Endothelial cell of umbilical vein (primary cell): ENCODE measurements at regions not wholly inside any gene's neighbourhood (a gene's known extent, or its start where the extent isn't known, plus 50 kb on each side); places are given as distances from the start of the nearest gene placed in this dataset.

Experiments used
- BruUV-seq: library from RNA; stranded (reverse); fragments of 400-500 nt; replicated peaks from 2 replicates; lab custom pipeline; 2021; lab: Mats Ljungman, UMichigan
- CTCF ChIA-PET: fragments of 300-600, 350-600 bp; sonication (Branson Sonifier 250); formaldehyde crosslinking; loops from one replicate; lab custom pipeline; 2021; ENCODE audit warnings: antibody characterized with exemption, inconsistent platforms; lab: Charles Lee
- POLR2A ChIA-PET: fragments of 300-600, 350-600 bp; sonication (Branson Sonifier 250); formaldehyde crosslinking; loops from one replicate; lab custom pipeline; 2021; ENCODE audit warnings: antibody characterized with exemption, inconsistent platforms; lab: Charles Lee
- DNase-seq: peaks from one replicate; pipeline ENCODE4 v3.0.0-alpha.2; 2011; ENCODE audit warnings: low read depth, low spot score
- FAIRE-seq: peaks from 2 replicates; lab custom pipeline; 2011; peaks lifted over from hg19 to GRCh38; lab: Jason Lieb, UNC
- H2AFZ ChIP-seq: 2 replicates; pipeline ENCODE4 v1.6.0; 2012; ENCODE audit warnings: low read depth, low read length, control low read depth, inconsistent platforms
- H3K27ac ChIP-seq: 2 replicates; pipeline ENCODE4 v1.5.1; 2011; ENCODE audit warnings: low read depth, mild to moderate bottlenecking, control low read depth, low read length, moderate library complexity; ENCODE audit not compliant: insufficient read depth
- H3K27me3 ChIP-seq, 2 experiments: 2 replicates each; pipeline versions ENCODE4 v1.6.0 to v1.6.1; 2011; ENCODE audit warnings: low read length in 2 of 2, mixed read lengths in 1 of 2; ENCODE audit not compliant: control insufficient read depth in 2 of 2, insufficient read depth in 2 of 2
- H3K36me3 ChIP-seq, 2 experiments: 2 replicates in 1 of 2; 3 replicates in 1 of 2; pipeline ENCODE4 v1.5.1; 2011; ENCODE audit warnings: low read length in 2 of 2, mild to moderate bottlenecking in 1 of 2, moderate library complexity in 1 of 2; ENCODE audit not compliant: control insufficient read depth in 2 of 2, insufficient read depth in 2 of 2; ENCODE audit errors: extremely low read depth in 1 of 2
- H3K4me1 ChIP-seq: 3 replicates; pipeline ENCODE4 v1.5.1; 2011; ENCODE audit warnings: mild to moderate bottlenecking, low read length; ENCODE audit not compliant: control insufficient read depth, insufficient read depth; ENCODE audit errors: extremely low read depth
- H3K4me2 ChIP-seq: 2 replicates; pipeline ENCODE4 v1.6.1; 2011; ENCODE audit warnings: low read length, control low read depth, mixed read lengths; ENCODE audit not compliant: insufficient read depth
- H3K4me3 ChIP-seq, 3 experiments: fragments of 200-600 bp in 1 of 3; sonication (generic), shearing (Covaris generic) in 1 of 3; replicated peaks in 1 of 3; 2 replicates each; pipeline ENCODE4 v1.5.1; 2011 to 2016; ENCODE audit warnings: control low read depth in 3 of 3, low read length in 3 of 3, mild to moderate bottlenecking in 2 of 3, inconsistent platforms in 1 of 3, low read depth in 1 of 3, moderate library complexity in 1 of 3; ENCODE audit not compliant: insufficient read depth in 1 of 3
- H3K79me2 ChIP-seq: 2 replicates; pipeline ENCODE4 v1.6.0; 2012; ENCODE audit warnings: low read length, inconsistent platforms; ENCODE audit not compliant: control insufficient read depth, insufficient read depth
- H3K9ac ChIP-seq: replicated peaks from 2 replicates; pipeline ENCODE3; 2011; ENCODE audit warnings: low read length, control low read depth; ENCODE audit not compliant: insufficient read depth; ENCODE audit errors: extremely low read depth
- H3K9me1 ChIP-seq: replicated peaks from 3 replicates; pipeline ENCODE4 v1.6.0; 2011; ENCODE audit warnings: mild to moderate bottlenecking, low read length; ENCODE audit not compliant: control insufficient read depth, insufficient read depth; ENCODE audit errors: extremely low read depth
- H3K9me3 ChIP-seq: replicated peaks from 2 replicates; pipeline ENCODE4 v1.5.1; 2012; ENCODE audit warnings: low read length, inconsistent platforms; ENCODE audit not compliant: control insufficient read depth, insufficient read depth
- H4K20me1 ChIP-seq: replicated peaks from 2 replicates; pipeline ENCODE3; 2011; ENCODE audit warnings: mild to moderate bottlenecking, low read length; ENCODE audit not compliant: control insufficient read depth, insufficient read depth; ENCODE audit errors: extremely low read depth
- EZH2 ChIP-seq: IDR thresholded peaks from 2 replicates; pipeline ENCODE4 v1.6.1; 2012; ENCODE audit warnings: borderline replicate concordance, low read depth, mild to moderate bottlenecking, moderate library complexity, low read length, inconsistent platforms; ENCODE audit not compliant: severe bottlenecking
- FOS ChIP-seq: IDR thresholded peaks from 2 replicates; pipeline ENCODE4 v1.6.1; 2011; ENCODE audit warnings: mild to moderate bottlenecking, low read length, moderate library complexity, borderline replicate concordance; ENCODE audit not compliant: insufficient read depth
- GATA2 ChIP-seq: IDR thresholded peaks from 2 replicates; pipeline ENCODE4 v1.7.0; 2011; ENCODE audit warnings: low read depth, mild to moderate bottlenecking, moderate library complexity, mixed read lengths, low read length; ENCODE audit not compliant: insufficient read length, insufficient read depth
- JUN ChIP-seq: IDR thresholded peaks from 2 replicates; pipeline ENCODE4 v1.6.1; 2011; ENCODE audit warnings: borderline replicate concordance, low read depth; ENCODE audit not compliant: insufficient read length, insufficient read depth
- MAX ChIP-seq: IDR thresholded peaks from 2 replicates; pipeline ENCODE4 v1.6.1; 2011; ENCODE audit not compliant: insufficient read depth, insufficient read length
- MYC ChIP-seq: IDR thresholded peaks from one replicate; pipeline ENCODE4 v1.6.1; 2011; ENCODE audit warnings: mild to moderate bottlenecking, low read depth, low read length
- POLR2A ChIP-seq: IDR thresholded peaks from 2 replicates; pipeline ENCODE4 v1.6.1; 2012; ENCODE audit warnings: low read depth, mild to moderate bottlenecking, control low read depth, low read length
- POLR2AphosphoS5 ChIP-seq: IDR thresholded peaks from 2 replicates; pipeline ENCODE4 v1.6.1; 2012; ENCODE audit warnings: low read depth, mild to moderate bottlenecking, control low read depth, low read length, moderate library complexity; ENCODE audit not compliant: insufficient read depth
- dilution Hi-C: fragments of 300-500 bp; cut with MboI; formaldehyde crosslinking; loops from one replicate; pipeline ENCODE4 v1.15.0; 2019; ENCODE audit warnings: low sequenced_read_pairs; ENCODE audit not compliant: extremely low pct_ligation_motif_present
- intact Hi-C: fragments of 100-400 bp; cut with micrococcal nuclease; formaldehyde crosslinking; loops from one replicate; pipeline ENCODE4 v1.10.0; 2022
- TF ChIP-seq, protein P1 (sequence below), 2 donors: IDR thresholded peaks; 1 replicate in 1 of 2; 2 replicates in 1 of 2; pipeline ENCODE4 v1.5.1; 2011; ENCODE audit warnings: low read length in 2 of 2, mild to moderate bottlenecking in 2 of 2, moderate library complexity in 2 of 2, control low read depth in 1 of 2, inconsistent platforms in 1 of 2, low read depth in 1 of 2; ENCODE audit not compliant: insufficient read depth in 1 of 2; ENCODE audit errors: extremely low read depth in 1 of 2

DNA sequence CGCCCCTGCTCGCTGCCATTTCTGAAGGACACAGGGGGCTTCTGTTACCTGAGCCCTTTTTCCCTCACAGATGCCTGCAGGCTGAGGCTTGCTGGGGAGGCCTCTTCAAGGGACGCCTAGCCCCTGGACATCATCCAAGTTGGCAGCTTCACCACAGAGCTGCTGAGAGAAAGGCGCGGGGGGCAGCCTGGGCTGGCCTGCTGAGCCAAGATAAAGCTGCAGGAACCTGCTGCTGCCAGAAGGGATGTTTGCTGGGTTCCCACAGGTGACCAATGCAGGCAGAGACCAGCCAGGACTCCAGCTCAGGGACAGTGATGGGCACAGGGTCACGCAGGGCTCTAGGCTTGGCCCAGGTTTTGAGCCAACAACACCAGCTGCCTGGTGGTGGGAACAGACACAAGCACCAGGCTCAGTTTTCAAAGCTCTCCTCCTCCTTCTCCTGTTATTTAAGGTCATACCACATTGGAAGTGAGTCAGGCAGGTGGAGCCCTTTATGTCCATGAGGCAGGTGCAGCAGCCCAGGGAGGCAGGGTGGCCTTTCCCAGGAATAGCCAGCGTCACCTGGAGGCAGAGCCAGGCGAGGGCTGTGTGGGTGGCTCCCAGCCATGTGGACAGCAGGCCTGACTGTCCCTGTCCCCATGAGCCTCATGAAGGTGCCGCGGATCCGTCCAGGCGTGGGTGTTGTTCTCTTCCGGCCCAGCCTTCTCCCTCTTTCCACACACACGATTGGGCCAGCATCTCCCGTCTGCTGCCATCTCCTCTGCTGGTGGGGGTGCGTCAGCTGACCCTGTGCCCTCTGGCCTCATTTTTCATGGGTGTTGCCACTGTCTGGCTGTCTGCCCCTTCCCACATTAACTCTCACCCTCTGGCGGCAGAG is 515.5 kb upstream of the MYT1L start:
- H3K79me2 ChIP-seq: no peaks in the 10 kb centered on the region
- no peak overlapping the region for H2AFZ ChIP-seq
- peaks cover 4% of the 10 kb centered on the region for H3K9me3 ChIP-seq
- DNase-seq (no peak), FAIRE-seq (no peak)
- no peak overlapping the region for H3K9ac ChIP-seq
- no peaks in the 10 kb centered on the region for H3K27me3 ChIP-seq
- TF ChIP-seq EZH2 (no peak), GATA2 (no peak), MAX (no peak), FOS (no peak), JUN (no peak), MYC (no peak)
- H3K9me1 ChIP-seq: no peaks in the 10 kb centered on the region
- intact Hi-C loops (no loop called here), dilution Hi-C loops (no loop called here)
- H4K20me1 ChIP-seq: no peaks in the 10 kb centered on the region
- no peak overlapping the region for H3K27ac ChIP-seq
- POLR2A ChIA-PET: no interaction called here
- no peaks in the 10 kb centered on the region for H3K36me3 ChIP-seq
- CTCF ChIA-PET: no interaction called here
- H3K4me3 ChIP-seq: no peak overlapping the region
- H3K4me2 ChIP-seq: no peak overlapping the region
- no peaks in the 10 kb centered on the region for H3K4me1 ChIP-seq
- BruUV-seq: no TSS peak

GRCh38 chr2:2845806-2846315 is 514.8 kb upstream of the MYT1L start:
- Histone ChIP-seq H3K9me1 (no peaks in the 10 kb centered on the region), H3K79me2 (no peaks in the 10 kb centered on the region), H3K27ac (no peak overlapping the region), H3K9me3 (peaks cover 6% of the 10 kb centered on the region), H3K27me3 (no peaks in the 10 kb centered on the region), H3K4me2 (no peak overlapping the region), H3K36me3 (no peaks in the 10 kb centered on the region), H3K4me1 (no peaks in the 10 kb centered on the region), H3K4me3 (no peak overlapping the region), H4K20me1 (no peaks in the 10 kb centered on the region), H2AFZ (no peak overlapping the region), H3K9ac (no peak overlapping the region)
- ChIA-PET POLR2A (no interaction called here), CTCF (no interaction called here)
- no TSS peak for BruUV-seq
- DNase-seq (no peak), FAIRE-seq (no peak)
- dilution Hi-C loops (no loop called here), intact Hi-C loops (no loop called here)
- no peak for TF ChIP-seq POLR2AphosphoS5
- TF ChIP-seq EZH2: no peak
- no peak for TF ChIP-seq JUN
- TF ChIP-seq MYC: no peak
- TF ChIP-seq MAX: no peak
- TF ChIP-seq, protein P1, sequence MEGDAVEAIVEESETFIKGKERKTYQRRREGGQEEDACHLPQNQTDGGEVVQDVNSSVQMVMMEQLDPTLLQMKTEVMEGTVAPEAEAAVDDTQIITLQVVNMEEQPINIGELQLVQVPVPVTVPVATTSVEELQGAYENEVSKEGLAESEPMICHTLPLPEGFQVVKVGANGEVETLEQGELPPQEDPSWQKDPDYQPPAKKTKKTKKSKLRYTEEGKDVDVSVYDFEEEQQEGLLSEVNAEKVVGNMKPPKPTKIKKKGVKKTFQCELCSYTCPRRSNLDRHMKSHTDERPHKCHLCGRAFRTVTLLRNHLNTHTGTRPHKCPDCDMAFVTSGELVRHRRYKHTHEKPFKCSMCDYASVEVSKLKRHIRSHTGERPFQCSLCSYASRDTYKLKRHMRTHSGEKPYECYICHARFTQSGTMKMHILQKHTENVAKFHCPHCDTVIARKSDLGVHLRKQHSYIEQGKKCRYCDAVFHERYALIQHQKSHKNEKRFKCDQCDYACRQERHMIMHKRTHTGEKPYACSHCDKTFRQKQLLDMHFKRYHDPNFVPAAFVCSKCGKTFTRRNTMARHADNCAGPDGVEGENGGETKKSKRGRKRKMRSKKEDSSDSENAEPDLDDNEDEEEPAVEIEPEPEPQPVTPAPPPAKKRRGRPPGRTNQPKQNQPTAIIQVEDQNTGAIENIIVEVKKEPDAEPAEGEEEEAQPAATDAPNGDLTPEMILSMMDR (IDR thresholded peaks at IDR 0.05; ENCODE audit: extremely low read depth in 1 of 2, insufficient read depth in 1 of 2, low read depth in 1 of 2, low read length in 2 of 2): no peak
- no peak for TF ChIP-seq FOS
- no peak for TF ChIP-seq POLR2A
- no peak for TF ChIP-seq GATA2
